Stimulated activated CD4-positive, alpha-beta T cell treated with anti-CD3 and anti-CD28 coated beads, Interleukin-2, amount 100 ng/mL, for 48 hours (primary cell): ENCODE measurements at regions not wholly inside any gene's neighbourhood (a gene's known extent, or its start where the extent isn't known, plus 50 kb on each side); places are given as distances from the start of the nearest gene placed in this dataset.

Experiments used
- DNase-seq, 2 donors: peaks; one replicate each; pipeline ENCODE4 v3.0.0-alpha.2; 2020

GRCh38 chr2:7992612-7993602, 688.9 kb upstream of the ID2 start:
- DNase-seq = no peak

- DNase-seq = no peak
These were observed 687.4 kb upstream of the ID2 start for GRCh38 chr2:7994397-7994951.

DNA sequence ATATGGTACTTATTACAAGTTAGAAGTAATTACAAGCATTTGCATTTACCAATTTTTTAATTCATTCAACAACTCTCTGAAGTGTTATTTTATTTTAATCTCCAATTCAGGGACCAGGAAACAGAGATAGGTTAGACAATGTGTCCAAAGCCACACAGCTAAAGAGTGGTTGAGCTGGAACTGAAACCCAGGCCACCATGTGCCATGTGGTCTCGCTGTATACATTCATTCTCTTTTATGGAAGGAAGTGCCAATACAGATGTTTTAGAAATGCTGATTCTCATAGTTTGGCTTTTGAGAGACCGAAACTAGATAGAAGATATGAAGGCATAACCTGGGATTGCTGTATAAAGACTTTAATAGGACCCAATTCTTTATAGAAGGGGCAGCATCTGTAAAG, 684.6 kb upstream of the ID2 start:
- no peak for DNase-seq

DNA sequence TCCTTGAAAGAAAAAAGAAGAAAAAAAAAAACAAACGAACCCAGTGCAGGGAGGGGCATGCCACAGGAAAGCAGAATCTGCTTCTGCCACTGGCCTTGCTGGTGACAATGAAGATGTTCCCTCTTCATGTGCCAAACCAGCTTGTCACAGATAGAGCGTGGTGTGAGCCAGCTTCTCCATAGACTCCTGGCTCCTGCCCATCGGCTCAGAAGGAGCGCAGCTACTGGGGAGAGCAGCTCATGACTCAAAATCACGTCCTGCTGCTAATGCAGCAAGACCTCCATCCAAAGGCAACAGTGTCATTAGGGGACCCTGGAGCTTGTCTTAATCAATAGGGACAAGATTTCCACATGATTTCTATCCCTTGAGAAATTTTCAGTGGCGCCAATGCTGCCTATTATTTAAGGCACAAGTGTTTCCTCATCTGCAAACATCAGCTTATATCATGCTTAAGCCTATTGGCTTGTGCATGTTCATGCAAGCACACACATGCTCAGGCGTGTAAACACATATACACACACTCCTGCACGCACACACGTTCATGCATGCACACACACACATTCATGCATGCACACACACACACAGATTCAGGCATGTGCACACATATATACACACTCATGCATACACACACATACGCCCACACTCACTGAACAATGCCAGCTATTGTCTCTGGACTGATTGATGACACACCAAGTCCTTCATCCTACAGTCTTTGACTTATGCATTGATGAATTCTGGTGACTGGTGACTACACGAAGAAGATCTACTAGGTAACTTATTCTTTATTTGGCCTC, 682.0 kb upstream of the ID2 start:
- no peak for DNase-seq

DNA sequence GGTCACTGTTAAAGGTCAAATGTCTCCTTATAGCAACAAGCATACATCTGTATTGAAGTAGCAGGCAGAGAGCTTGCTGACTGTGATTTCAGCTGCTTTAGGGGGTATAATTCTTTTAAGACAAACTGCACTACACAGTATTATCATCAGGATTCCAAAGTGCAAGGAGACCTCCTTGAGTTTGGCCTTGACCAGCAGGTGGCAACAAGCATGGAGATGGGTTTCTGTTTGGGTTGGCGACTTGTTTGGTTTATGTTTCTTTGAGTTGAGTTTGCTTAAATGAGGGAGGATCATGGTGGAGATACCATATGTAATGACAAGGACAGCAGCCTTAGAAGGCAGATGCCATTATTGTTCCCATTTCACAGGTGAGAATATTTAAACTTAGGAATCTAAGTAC, 681.0 kb upstream of the ID2 start:
- DNase-seq = no peak

DNA sequence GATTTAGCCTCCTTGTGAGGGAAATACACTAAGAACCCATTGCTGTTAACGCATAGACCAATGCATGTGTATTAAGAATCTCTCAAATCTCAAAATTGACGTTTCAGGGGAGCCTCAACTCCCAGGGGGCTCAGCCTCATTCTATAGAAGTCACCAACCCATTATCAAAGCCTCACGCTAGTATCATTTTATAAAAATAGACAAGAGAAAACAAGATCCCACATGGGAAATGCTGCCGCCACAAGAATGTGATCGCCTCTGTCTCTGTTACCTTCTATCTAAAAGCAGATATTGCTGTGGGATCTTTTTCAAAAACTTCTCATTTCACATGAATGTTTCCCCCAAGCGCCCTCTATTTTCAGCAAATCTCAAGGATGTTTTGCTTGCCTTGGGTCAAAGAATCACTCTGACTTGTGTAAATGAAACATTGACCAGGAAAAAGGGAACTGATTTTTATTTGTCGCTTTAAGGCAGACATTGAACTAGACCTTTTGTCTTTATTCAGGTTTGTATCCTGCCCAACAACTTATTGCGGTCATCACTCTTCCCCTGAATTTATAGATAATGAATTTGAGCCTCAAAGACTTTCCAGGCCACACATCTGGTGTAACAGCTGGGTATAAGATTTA, 679.0 kb upstream of the ID2 start:
- DNase-seq = no peak

- DNase-seq = no peak
These were observed 678.3 kb upstream of the ID2 start for GRCh38 chr2:8003462-8004075.

- no peak for DNase-seq
These were observed 677.6 kb upstream of the ID2 start for GRCh38 chr2:8004250-8004681.

GRCh38 chr2:8006181-8006580, 675.7 kb upstream of the ID2 start:
- DNase-seq = no peak

- no peak for DNase-seq
These were observed 675.2 kb upstream of the ID2 start for GRCh38 chr2:8006626-8007025.

DNA sequence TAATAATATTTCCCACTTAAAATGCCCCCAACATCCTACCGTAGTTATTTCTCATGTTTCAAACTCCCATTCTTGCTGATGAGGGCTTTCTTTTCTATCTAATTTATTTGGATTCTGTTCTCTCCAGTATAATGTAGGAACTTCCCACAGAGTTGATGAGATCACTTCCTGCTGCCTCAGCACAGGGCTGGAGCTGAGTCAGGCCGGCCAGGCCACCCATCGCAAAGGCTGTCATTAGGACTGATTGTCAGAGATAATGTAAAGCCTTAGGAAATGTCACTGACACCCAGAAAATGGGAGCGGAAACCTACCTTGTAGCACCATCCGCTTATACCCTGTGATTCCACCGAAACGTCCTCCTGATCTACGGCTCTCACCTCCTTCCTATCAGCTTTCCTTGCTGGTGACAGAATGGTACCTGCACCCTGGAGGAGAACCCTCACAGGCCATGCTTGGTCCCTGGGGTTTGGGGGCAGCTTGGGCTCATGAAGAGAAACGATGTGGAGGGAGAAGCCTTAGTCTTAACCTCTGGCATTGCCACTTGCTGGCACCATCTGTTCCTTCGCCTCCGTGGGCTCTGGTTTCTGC, 672.8 kb upstream of the ID2 start:
- DNase-seq = no peak

GRCh38 chr2:8015848-8016600, 665.8 kb upstream of the ID2 start:
- DNase-seq = no peak

- no peak for DNase-seq
These were observed 665.2 kb upstream of the ID2 start for GRCh38 chr2:8016688-8017087.

DNA sequence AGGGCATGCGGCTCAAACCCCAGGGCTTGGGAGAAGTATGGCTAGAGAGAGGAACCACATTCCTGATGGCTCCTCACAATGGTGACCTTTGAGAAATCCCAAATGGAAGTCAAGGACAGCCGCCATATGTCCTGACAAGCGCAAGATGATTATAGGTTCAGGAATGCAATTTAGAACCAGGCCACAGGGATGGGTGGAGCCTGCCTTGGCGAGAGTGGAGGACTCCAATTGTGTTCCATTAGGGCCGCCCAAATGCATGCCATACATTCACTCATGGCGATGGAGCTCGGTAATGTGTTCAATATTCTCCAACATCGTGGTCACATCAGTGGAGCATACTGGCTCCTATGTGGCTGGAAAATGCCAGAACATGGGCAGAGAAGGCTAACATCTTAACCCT, 662.9 kb upstream of the ID2 start:
- DNase-seq = no peak

DNA sequence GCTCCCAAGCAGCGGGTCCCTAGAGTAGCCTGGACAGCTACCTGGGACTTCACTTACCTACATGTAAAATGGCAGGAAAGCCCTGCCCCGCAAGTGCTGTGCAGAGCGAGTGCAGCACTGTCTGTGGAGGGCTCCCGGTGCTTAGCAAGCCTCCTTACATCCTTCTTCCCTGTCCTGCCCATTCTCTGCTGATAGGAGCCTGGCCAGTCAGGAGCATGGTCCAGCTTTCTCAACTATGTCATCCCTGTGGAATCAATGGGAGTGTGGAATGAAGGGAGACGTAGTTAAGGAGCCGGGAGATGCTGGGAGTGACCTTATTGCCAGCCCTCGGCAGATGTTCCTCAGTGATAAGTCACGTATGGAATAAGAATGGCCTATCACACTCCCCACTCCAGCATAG, 661.9 kb upstream of the ID2 start:
- DNase-seq = no peak

- DNase-seq = no peak
These were observed 659.9 kb upstream of the ID2 start for GRCh38 chr2:8021921-8022320.

DNA sequence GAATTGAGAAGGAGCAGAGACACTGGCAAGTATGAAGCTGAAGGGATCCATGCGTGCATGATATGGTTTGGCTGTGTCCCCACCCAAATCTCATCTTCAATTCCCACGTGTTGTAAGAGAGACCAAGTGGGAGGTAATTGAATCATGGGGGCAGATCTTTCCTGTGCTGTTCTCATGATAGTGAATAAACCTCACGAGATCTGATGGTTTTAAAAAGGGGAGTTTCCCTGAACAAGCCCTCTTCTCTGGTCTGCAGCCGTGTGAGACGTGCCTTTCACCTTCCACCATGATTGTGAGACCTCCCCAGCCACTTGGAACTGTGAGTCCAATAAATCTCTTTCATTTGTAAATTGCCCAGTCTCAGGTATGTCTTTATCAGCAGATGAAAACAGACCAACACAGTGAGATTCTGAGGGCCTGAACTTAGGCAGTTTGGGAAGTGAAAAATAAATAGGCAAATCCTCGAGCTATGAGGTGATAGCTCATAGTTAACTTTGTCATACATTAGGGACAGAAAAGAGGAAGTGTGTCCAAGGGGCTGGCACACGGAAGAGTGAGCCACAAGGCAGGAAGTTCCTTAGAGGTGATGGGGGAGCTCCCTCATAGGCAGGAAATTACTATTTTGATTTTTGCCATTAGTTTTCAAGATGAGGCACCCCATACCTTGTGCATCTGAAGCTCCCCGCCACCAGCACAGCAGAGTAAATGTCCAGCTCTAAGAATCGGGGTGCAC, 658.8 kb upstream of the ID2 start:
- no peak for DNase-seq

DNA sequence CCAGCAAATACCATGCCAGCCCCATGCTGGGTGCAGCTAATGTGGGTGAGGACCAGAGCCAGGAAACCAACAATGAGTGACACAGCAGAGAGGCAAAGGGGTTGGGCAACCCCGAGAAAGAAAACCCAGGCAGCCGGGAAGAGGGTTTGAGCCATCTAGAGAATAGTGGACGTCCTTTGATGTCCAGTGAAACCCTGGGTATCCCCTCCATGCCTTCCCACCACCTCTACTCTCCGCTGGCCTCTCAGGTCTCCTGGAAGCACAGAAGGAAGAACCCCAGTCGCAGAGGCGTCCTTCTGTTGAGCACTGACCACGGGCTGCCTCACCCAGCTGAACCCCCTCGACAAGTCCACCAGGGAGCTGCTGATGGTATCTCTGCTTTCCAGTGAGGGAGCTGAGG, 657.4 kb upstream of the ID2 start:
- no peak for DNase-seq

DNA sequence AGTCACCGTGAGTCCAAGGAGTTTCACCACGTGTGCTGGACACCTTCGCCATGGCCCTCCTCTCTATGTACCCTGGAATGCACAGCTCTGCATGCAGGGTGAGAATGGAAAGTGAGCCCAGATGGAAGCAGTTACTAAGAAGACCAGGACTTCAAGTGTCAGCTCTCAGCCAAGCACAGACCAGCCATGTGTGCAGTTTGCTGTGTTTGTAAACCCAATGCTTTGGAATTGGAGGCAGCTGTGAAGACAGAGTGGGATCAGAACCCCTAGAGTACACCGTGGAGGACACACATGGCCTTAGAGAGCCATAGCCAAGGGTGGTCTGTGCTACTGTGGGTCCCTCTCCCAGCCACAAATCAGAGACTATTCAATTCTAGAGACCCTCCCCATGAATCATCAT, 655.5 kb upstream of the ID2 start:
- DNase-seq = no peak

DNA sequence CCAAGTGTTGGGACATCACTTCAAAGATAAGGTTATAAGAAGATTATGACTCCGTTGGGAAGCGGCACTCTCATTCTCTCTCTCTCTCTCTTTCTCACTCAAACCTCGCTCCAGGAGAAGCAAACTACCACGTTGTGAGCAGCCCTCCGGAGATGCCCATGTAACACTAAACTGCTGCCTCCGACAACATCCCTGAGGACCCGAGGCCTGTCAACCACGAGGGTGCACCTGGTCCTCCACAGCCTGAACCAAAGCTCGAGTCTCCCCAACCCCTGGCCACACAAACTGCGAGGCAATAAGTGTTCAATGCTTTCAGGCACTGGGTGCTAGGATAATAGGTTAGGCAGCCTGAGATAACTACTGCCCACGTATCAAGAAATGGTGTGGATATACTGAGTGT, 654.5 kb upstream of the ID2 start:
- no peak for DNase-seq

DNA sequence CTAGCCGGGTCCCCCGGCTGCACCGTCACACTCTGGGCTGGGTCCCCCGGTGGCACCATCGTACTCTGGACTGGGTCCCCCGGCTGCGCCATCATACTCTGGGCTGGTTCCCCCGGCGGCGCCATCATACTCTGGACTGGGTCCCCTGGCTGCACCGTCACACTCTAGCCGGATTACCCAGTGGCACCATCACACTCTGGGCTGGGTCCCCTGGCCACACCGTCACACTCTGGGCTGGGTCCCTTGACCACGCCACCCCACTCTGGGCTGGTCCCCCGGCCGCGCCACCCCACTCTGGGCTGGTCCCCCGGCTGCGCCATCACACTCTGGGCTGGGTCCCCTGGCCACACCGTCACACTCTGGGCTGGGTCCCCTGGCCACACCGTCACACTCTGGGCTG, 653.8 kb upstream of the ID2 start:
- DNase-seq = no peak
